Neural progenitor cell (in vitro differentiated cells): ENCODE measurements at regions not wholly inside any gene's neighbourhood (a gene's known extent, or its start where the extent isn't known, plus 50 kb on each side); places are given as distances from the start of the nearest gene placed in this dataset.

ENCODE experiments used
- EZH2 ChIP-seq: fragments of 200-600 bp; sonication (generic); IDR thresholded peaks from 2 replicates; pipeline ENCODE4 v1.6.1; 2017; ENCODE audit warnings: antibody characterized with exemption, mild to moderate bottlenecking, moderate library complexity
- EZH2phosphoT487 ChIP-seq: fragments of 200-600 bp; sonication (generic); IDR thresholded peaks from 2 replicates; pipeline ENCODE4 v1.6.1; 2017; ENCODE audit warnings: antibody characterized with exemption
- TF ChIP-seq, protein P1 (sequence below): fragments of 200-600 bp; sonication (generic); IDR thresholded peaks from 2 replicates; pipeline ENCODE4 v1.5.1; 2017; ENCODE audit warnings: antibody characterized with exemption, mild to moderate bottlenecking

DNA sequence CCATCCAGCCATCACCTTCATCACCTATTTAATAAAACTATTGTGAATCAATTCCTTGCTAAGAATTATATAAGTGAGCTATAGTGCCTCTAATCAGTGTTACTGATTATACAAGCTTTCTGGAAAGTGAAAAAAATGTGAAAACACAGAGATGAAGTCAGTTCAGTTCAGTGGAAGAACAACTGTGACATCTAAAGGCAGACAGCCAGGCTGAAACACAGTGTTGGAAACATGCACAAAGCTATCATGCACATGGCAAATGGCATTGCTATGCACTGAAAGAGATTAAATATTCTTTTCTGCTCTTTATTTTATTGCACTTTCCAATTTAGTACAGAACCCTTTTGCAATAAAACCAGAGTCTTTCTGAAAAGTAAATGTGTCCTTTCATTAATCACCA, 294.0 kb downstream of the RBM26 start:
- TF ChIP-seq, protein P1, sequence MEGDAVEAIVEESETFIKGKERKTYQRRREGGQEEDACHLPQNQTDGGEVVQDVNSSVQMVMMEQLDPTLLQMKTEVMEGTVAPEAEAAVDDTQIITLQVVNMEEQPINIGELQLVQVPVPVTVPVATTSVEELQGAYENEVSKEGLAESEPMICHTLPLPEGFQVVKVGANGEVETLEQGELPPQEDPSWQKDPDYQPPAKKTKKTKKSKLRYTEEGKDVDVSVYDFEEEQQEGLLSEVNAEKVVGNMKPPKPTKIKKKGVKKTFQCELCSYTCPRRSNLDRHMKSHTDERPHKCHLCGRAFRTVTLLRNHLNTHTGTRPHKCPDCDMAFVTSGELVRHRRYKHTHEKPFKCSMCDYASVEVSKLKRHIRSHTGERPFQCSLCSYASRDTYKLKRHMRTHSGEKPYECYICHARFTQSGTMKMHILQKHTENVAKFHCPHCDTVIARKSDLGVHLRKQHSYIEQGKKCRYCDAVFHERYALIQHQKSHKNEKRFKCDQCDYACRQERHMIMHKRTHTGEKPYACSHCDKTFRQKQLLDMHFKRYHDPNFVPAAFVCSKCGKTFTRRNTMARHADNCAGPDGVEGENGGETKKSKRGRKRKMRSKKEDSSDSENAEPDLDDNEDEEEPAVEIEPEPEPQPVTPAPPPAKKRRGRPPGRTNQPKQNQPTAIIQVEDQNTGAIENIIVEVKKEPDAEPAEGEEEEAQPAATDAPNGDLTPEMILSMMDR = no peak
- no peak for TF ChIP-seq EZH2phosphoT487
- no peak for TF ChIP-seq EZH2
